ENCODE measurements at regions not wholly inside any gene's neighbourhood (a gene's known extent, or its start where the extent isn't known, plus 50 kb on each side); places are given as distances from the start of the nearest gene placed in this dataset.

GRCh38 chr13:55464222-55464621 lies 1676.5 kb upstream of the PRR20A start:
- FAIRE-seq = no peak
- Histone ChIP-seq H3K9ac (ENCODE audit: low read length in 3 of 3) (no peak overlapping the region), H3K4me1 (ENCODE audit: control insufficient read depth in 2 of 3, insufficient read depth in 2 of 3, low read depth in 1 of 3, low read length in 3 of 3) (no peaks in the 10 kb centered on the region), H3K9me3 (ENCODE audit: control insufficient read depth in 2 of 3, insufficient read depth in 1 of 3, low read length in 3 of 3) (no peaks in the 10 kb centered on the region), H3K4me3 (ENCODE audit: low read length in 3 of 3) (no peak overlapping the region), H3K27ac (ENCODE audit: low read depth in 2 of 2, low read length in 2 of 2) (no peak overlapping the region), H3K36me3 (ENCODE audit: control insufficient read depth in 2 of 3, insufficient read depth in 3 of 3, low read length in 3 of 3) (no peaks in the 10 kb centered on the region), H3K27me3 (ENCODE audit: control insufficient read depth, insufficient read depth, low read length) (no peaks in the 10 kb centered on the region)
- intact Hi-C loops (cut with DNase I) = no loop called here
- TF ChIP-seq, protein P1, sequence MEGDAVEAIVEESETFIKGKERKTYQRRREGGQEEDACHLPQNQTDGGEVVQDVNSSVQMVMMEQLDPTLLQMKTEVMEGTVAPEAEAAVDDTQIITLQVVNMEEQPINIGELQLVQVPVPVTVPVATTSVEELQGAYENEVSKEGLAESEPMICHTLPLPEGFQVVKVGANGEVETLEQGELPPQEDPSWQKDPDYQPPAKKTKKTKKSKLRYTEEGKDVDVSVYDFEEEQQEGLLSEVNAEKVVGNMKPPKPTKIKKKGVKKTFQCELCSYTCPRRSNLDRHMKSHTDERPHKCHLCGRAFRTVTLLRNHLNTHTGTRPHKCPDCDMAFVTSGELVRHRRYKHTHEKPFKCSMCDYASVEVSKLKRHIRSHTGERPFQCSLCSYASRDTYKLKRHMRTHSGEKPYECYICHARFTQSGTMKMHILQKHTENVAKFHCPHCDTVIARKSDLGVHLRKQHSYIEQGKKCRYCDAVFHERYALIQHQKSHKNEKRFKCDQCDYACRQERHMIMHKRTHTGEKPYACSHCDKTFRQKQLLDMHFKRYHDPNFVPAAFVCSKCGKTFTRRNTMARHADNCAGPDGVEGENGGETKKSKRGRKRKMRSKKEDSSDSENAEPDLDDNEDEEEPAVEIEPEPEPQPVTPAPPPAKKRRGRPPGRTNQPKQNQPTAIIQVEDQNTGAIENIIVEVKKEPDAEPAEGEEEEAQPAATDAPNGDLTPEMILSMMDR (IDR thresholded peaks at IDR 0.05; ENCODE audit: borderline replicate concordance, extremely low read depth, insufficient read depth) = no peak
- DNase-seq = no peak

DNA sequence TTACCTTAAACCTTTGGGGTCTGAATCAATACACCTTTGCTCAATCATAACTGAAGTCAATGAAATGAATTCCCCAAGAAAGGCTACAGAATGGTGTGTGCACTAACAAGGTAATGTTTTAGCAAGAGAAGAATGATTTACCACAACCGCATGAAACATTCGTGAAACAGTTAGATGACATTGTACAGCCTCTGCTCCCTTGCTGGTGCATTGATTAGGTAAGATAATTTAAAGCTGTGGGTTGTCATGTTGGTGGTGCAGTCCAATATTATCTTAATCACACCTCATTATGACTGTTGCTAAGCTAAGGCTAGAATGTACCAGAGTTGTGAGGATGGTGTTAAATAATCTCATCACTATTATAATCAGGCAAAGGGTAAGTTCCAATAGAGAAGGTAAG lies 1673.2 kb upstream of the PRR20A start:
- DNase-seq (no peak), FAIRE-seq (no peak)
- Histone ChIP-seq H3K27me3 (ENCODE audit: control insufficient read depth, insufficient read depth, low read length) (no peaks in the 10 kb centered on the region), H3K4me3 (ENCODE audit: low read length in 3 of 3) (no peak overlapping the region), H3K9me3 (ENCODE audit: control insufficient read depth in 2 of 3, insufficient read depth in 1 of 3, low read length in 3 of 3) (peaks cover 0 to 3% (median 0%) of the 10 kb centered on the region in 3 donors), H3K4me1 (ENCODE audit: control insufficient read depth in 2 of 3, insufficient read depth in 2 of 3, low read depth in 1 of 3, low read length in 3 of 3) (no peaks in the 10 kb centered on the region), H3K9ac (ENCODE audit: low read length in 3 of 3) (no peak overlapping the region), H3K36me3 (ENCODE audit: control insufficient read depth in 2 of 3, insufficient read depth in 3 of 3, low read length in 3 of 3) (no peaks in the 10 kb centered on the region), H3K27ac (ENCODE audit: low read depth in 2 of 2, low read length in 2 of 2) (no peak overlapping the region)
- TF ChIP-seq, protein P1 (IDR thresholded peaks at IDR 0.05; ENCODE audit: borderline replicate concordance, extremely low read depth, insufficient read depth) = no peak
- intact Hi-C loops (cut with DNase I) = no loop called here

DNA sequence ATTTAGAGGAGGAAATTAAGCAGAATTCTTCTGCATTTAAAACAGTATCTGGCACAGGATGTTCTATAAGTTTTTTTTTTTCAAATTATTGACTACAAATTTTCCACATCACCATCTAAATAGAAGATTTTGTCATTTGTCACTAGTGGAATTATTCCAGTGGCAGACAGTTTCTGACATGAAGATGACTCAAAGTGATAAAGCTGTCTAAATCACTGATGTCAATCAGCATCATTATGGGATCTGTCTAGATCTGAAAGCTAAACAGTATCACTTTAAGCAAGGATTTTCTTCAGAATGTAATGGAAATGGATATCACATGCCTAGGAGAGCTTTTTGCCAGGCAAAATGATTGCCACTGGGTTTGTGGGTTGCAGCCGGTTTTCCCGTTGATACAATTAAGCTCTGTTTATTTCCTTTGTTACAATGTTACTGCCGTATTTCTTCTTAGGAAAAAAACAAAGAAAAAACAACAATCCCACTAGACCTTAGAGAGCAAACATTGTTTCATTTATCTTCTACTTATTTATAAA lies 1657.0 kb upstream of the PRR20A start:
- no peak overlapping the region for H3K9ac ChIP-seq (ENCODE audit: low read length in 3 of 3)
- no peak overlapping the region for H3K27ac ChIP-seq (ENCODE audit: low read depth in 2 of 2, low read length in 2 of 2)
- H3K27me3 ChIP-seq (ENCODE audit: control insufficient read depth, insufficient read depth, low read length) = no peaks in the 10 kb centered on the region
- no peak for DNase-seq
- H3K4me1 ChIP-seq (ENCODE audit: control insufficient read depth in 2 of 3, insufficient read depth in 2 of 3, low read depth in 1 of 3, low read length in 3 of 3) = no peaks in the 10 kb centered on the region
- FAIRE-seq = no peak
- H3K4me3 ChIP-seq (ENCODE audit: low read length in 3 of 3) = no peak overlapping the region
- TF ChIP-seq, protein P1 (IDR thresholded peaks at IDR 0.05; ENCODE audit: borderline replicate concordance, extremely low read depth, insufficient read depth) = no peak
- intact Hi-C loops (cut with DNase I) = no loop called here
- no peaks in the 10 kb centered on the region for H3K36me3 ChIP-seq (ENCODE audit: control insufficient read depth in 2 of 3, insufficient read depth in 3 of 3, low read length in 3 of 3)
- H3K9me3 ChIP-seq (ENCODE audit: control insufficient read depth in 2 of 3, insufficient read depth in 1 of 3, low read length in 3 of 3) = no peaks in the 10 kb centered on the region

GRCh38 chr13:55493297-55493696 lies 1647.4 kb upstream of the PRR20A start:
- Histone ChIP-seq H3K27me3 (ENCODE audit: control insufficient read depth, insufficient read depth, low read length) (no peaks in the 10 kb centered on the region), H3K4me1 (ENCODE audit: control insufficient read depth in 2 of 3, insufficient read depth in 2 of 3, low read depth in 1 of 3, low read length in 3 of 3) (no peaks in the 10 kb centered on the region), H3K27ac (ENCODE audit: low read depth in 2 of 2, low read length in 2 of 2) (no peak overlapping the region), H3K9ac (ENCODE audit: low read length in 3 of 3) (no peak overlapping the region), H3K9me3 (ENCODE audit: control insufficient read depth in 2 of 3, insufficient read depth in 1 of 3, low read length in 3 of 3) (no peaks in the 10 kb centered on the region), H3K4me3 (ENCODE audit: low read length in 3 of 3) (no peak overlapping the region), H3K36me3 (ENCODE audit: control insufficient read depth in 2 of 3, insufficient read depth in 3 of 3, low read length in 3 of 3) (no peaks in the 10 kb centered on the region)
- no peak for DNase-seq
- intact Hi-C loops (cut with DNase I) = no loop called here
- TF ChIP-seq, protein P1 (IDR thresholded peaks at IDR 0.05; ENCODE audit: borderline replicate concordance, extremely low read depth, insufficient read depth) = no peak
- FAIRE-seq = no peak

Measured in kidney (tissue), 13 donors.